GM20431 (cell line): ENCODE measurements at regions not wholly inside any gene's neighbourhood (a gene's known extent, or its start where the extent isn't known, plus 50 kb on each side); places are given as distances from the start of the nearest gene placed in this dataset.
"Not testable (repeated sequence)": the region's sequence is repeated elsewhere in the genome, so short reads cannot be mapped to it uniquely, and the experiment has no call there.

Source experiments
- in situ Hi-C: fragments of 300-500 bp; cut with MseI, MboI; formaldehyde crosslinking; loops from one replicate; pipeline ENCODE4 v1.15.0; 2020; ENCODE audit warnings: low sequenced_read_pairs; ENCODE audit not compliant: unreplicated experiment

- in situ Hi-C loops = no loop called here
These were observed 1936.5 kb downstream of the PCDH9 start for GRCh38 chr13:65293530-65294198.

DNA sequence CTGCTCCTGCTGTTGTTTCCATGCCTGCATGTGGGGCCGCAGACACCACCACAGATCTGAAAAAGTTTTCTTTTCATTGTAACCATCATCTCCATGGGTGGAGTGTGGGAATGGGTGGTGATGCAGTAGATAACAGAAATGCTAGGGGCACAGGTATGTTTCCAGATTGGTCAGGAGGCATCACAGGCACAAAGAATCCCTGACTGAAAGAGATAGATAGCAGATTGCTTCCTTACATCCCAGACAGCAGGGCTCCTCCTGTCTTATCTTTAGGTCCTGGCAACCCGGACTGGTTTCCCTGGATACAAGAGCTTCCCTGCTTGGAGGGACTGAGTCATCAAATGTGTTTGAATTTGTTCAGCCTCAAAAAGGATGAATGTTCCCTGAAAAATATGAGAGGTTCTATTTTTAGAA lies 1937.6 kb downstream of the PCDH9 start:
- in situ Hi-C loops = no loop called here

- in situ Hi-C loops = no loop called here
These were observed 1942.7 kb downstream of the PCDH9 start for GRCh38 chr13:65287405-65287804.

DNA sequence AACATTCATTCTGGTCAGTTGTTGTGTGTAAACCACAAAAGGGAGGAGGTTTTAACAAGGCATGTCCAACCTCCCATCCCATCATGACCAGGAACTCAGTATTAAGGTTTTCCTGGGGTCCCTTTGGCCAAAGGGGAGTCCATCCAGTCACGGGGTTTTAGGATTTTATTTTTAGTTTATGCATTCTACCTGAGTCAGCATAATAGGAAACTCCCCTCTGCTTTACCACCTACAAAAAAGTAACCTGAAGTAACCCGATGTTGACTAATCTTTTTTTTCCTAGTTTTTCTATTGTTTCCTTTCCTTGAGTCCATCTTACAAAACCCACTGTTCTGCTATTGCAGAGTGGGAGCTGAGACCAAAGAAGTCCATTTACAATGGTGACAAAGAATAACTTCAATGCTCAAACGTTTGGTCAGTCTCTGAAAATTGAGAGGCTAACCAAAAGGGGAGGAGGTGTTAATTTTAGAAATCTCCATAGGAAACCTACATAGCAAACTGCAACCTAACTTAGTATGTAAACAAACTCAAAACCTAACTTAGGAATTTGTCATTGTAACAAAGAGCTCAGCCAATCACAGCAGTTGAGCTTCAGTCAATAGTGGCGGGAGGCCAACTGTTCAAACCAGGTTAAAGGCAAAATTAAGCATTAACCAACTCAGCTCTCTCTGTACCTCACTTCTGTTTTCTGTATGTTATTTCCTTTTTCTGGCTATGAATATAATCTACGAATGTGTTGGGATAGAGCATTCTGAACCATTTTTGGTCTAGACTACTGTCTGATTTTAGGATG lies 1954.1 kb downstream of the PCDH9 start:
- in situ Hi-C loops = no loop called here

DNA sequence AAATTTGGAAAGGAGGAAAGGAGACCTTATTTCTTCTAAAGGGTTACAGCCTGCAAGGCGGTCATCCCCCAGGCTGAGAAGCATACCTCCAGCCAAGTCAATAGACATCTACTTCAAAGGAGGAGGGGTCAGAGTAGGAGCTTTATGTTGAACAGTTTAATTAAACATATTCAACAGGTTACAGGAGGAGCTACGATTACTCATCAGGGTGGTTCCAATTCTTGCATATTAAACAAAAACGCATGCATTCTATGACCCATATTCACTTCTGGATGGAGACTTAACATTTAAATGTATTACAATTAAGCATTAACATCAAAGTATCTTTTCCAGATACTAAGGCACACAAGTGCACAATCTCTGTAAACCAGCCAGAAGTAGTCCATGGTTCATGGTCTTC lies 1955.0 kb downstream of the PCDH9 start:
- in situ Hi-C loops = no loop called here

- in situ Hi-C loops = not testable (repeated sequence)
These were observed 1956.2 kb downstream of the PCDH9 start for GRCh38 chr13:65273811-65274420.

- in situ Hi-C loops = no loop called here
These were observed 1962.1 kb downstream of the PCDH9 start for GRCh38 chr13:65268009-65268408.

DNA sequence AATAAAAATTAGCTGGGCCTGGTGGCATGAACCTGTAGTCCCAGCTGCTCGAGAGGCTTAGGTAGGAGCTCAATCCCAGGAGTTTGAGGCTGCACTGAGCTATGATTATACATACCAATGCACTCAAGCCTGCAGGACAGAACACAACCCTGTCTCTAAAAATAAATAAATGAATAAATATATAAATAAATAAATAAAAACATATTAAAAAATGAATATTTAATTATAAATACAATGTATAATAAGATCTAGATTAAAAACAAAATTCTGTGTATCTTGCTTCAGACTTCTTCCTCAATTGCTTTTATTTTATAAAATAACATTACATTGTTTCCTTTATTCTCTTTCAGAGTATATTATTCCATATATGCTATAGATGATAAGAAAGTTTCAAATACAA lies 1964.1 kb downstream of the PCDH9 start:
- in situ Hi-C loops = no loop called here

GRCh38 chr13:65264066-65264465 lies 1966.1 kb downstream of the PCDH9 start:
- in situ Hi-C loops = no loop called here

DNA sequence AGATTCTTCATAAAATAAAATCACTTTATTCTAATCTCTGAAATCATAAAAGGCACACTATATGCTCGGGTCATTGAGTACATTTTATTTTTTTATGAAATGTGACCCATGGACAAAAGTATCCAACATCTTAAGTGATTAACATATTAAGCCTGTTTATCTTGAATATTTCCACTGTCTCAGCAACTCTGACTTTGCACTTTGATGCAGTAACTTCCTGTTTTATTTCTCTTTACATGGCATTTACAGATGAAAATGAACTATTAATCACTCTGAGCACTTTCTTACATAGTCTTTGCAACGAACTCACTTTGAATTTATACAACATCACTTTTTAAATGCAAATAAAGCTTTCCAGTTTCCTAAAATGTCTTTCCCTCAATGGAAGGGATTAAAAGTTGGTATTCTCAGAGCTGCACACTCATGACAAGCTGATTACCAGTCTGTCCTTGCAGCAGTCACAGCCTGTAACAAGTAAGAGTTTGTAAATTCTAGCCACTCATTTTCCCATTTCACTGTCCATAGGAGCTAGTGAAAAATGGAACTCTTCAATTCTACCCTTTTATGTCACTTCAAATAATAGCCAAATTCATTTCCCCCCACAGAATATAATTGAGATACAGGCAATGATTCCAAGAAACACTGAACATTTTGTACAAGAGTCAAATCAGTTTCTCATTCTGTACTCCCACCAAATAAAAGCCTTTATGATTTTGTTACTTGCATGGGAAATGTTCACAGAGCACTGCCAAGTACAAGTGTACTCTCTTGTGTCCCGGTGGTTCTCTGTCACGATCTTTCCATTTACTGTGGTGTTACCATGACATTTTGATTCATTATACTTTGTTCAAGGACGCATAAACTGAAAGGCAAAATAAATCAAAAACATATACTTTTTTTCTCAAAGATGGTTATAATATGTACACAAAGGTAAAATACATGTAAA lies 1968.9 kb downstream of the PCDH9 start:
- in situ Hi-C loops = no loop called here

DNA sequence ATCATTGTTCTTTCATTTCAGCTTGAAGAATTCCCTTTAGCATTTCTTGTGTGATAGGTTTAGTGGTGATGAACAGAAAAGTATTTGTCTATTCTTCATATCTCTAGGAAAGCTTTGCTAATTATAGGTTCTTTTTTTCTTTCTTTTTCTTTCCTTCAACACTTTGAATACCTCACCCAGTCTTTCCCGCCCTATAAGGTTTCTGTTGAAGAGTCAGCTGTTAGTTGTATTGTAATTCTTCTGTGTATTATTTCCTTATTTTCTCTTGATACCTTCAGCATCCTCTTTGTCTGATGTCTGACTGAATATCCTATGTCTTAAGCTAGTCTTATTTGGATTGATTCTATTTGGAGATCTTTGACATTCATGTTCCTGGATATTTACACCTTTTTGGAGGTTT lies 1989.4 kb downstream of the PCDH9 start:
- in situ Hi-C loops = no loop called here

- in situ Hi-C loops = no loop called here
These were observed 1993.2 kb downstream of the PCDH9 start for GRCh38 chr13:65236841-65237418.

- in situ Hi-C loops = no loop called here
These were observed 2012.6 kb downstream of the PCDH9 start for GRCh38 chr13:65217471-65217995.

DNA sequence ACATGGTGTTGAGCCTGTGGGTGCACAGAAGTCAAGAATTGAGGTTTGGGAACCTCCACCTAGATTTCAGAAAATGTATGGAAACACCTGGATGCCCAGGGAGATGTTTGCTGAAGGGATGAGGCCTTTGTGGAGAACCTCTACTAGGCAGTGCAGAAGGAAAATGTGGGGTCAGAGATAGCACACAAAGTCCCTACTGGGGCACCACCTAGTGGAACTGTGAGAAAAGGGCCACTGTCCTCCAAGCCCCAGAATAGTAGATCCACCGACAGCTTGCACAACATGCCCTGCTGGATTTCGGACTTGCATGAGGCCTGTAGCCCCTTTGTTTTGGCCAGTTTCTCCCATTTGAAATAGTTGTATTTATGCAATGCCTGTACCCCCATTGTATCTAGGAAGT lies 2027.3 kb downstream of the PCDH9 start:
- in situ Hi-C loops = not testable (repeated sequence)

GRCh38 chr13:65188721-65189120 lies 2041.4 kb downstream of the PCDH9 start:
- in situ Hi-C loops = no loop called here

DNA sequence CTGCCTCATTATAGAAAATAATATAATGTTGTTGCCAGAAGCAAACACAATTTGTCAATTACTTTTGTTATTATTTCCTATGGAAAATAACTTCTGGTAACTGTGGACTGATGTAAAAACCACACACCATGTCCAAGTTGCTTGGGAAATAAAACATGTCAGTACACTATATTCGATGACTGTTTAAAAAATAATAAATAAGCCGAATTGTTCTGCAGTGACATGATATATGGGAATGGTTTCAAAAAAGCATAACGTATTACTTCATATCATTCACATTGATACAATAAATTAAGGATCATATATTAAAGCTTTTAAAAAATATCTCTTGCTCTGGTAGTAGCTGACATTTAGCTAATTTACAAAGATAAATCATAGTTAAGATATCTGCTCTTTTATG lies 2062.1 kb downstream of the PCDH9 start:
- in situ Hi-C loops = no loop called here

- in situ Hi-C loops = no loop called here
These were observed 2063.5 kb downstream of the PCDH9 start for GRCh38 chr13:65166675-65167074.

DNA sequence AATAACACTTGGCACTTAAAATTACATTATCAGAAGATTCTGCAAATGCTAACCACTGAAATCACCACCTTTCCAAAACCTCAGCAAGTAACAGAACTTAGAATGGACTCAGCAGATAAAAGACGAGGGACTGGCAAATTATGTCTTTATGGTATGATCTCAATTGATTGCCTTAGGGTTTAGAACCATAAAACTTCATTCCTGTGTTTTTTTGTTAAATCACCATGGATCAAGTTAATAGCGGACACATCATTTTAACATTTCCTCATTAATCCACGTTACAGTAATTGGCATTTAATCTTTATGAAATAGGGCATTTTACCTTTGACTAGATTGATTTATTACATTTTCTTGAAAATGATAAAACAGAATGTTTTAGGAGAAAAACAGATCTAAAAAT lies 2070.3 kb downstream of the PCDH9 start:
- in situ Hi-C loops = no loop called here

DNA sequence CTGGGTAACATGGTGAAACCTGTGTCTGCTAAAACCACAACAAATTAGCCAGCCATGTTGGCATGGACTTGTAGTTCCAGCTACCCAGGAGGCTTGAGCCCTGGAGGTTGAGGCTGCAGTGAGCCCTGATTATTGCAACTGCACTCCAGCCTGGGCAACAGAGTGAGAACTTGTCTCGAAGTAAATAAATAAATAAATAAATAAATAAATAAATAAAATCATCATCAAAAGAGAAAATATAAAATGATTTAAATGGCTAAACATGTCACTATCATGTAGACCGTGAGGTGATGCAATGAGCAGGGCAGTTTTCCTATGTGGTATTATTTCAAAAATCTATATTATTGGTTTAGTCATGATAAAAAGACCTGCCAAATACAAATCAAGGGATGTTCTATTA lies 2074.3 kb downstream of the PCDH9 start:
- in situ Hi-C loops = no loop called here
